ENCODE measurements at regions not wholly inside any gene's neighbourhood (a gene's known extent, or its start where the extent isn't known, plus 50 kb on each side); places are given as distances from the start of the nearest gene placed in this dataset.
"Not testable (repeated sequence)": the region's sequence is repeated elsewhere in the genome, so short reads cannot be mapped to it uniquely, and the experiment has no call there.

DNA sequence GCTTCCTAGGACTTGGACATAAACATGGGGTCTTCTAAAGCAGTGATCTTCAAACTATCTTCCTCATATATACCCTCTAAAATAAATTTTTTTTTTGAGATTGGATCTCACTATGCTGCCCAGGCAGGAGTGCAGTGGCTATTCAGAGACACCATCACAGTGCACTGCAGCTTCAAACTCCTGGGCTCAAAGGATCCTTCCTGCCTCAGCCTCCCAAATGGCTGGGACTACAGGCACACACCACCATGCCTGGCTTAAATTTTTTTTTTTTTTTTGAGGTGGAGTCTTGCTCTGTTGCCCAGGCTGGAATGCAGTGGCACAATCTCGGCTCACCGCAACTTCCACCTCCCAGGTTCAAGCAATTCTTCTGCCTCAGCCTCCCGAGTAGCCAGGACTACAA lies 134.4 kb downstream of the ZFP64 start:
- not testable (repeated sequence) for TF ChIP-seq CBX5, YY1 (IDR thresholded peaks at IDR 0.05; ENCODE audit: low read depth, low read length)

All from H1 (cell line).